ENCODE measurements at regions not wholly inside any gene's neighbourhood (a gene's known extent, or its start where the extent isn't known, plus 50 kb on each side); places are given as distances from the start of the nearest gene placed in this dataset.

- H3K9me3 Mint-ChIP-seq: no peaks in the 10 kb centered on the region
- no peaks in the 10 kb centered on the region for H3K36me3 Mint-ChIP-seq
- DNase-seq (ENCODE audit: low spot score in 2 of 2, unreplicated experiment in 2 of 2): no peak
- TF ChIP-seq CTCF (IDR thresholded peaks at IDR 0.05; ENCODE audit: unreplicated experiment): no peak
- no peaks in the 10 kb centered on the region for H3K4me1 Mint-ChIP-seq
- H3K27ac Mint-ChIP-seq: no peak overlapping the region
- no peak overlapping the region for H3K4me3 Mint-ChIP-seq
- H3K27me3 Mint-ChIP-seq (ENCODE audit: low read depth): peaks cover 22% of the 10 kb centered on the region
Measured at GRCh38 chr12:127787544-127787943, 479.4 kb upstream of the TMEM132C start.

GRCh38 chr12:127790376-127790775 lies 476.6 kb upstream of the TMEM132C start:
- no peak overlapping the region for H3K27ac Mint-ChIP-seq
- H3K4me3 Mint-ChIP-seq: no peak overlapping the region
- TF ChIP-seq CTCF (IDR thresholded peaks at IDR 0.05; ENCODE audit: unreplicated experiment): no peak
- H3K4me1 Mint-ChIP-seq: no peaks in the 10 kb centered on the region
- DNase-seq (ENCODE audit: low spot score in 2 of 2, unreplicated experiment in 2 of 2): no peak
- peaks cover 2% of the 10 kb centered on the region for H3K9me3 Mint-ChIP-seq
- peaks cover 19% of the 10 kb centered on the region for H3K27me3 Mint-ChIP-seq (ENCODE audit: low read depth)
- no peaks in the 10 kb centered on the region for H3K36me3 Mint-ChIP-seq

- no peak for TF ChIP-seq CTCF (IDR thresholded peaks at IDR 0.05; ENCODE audit: unreplicated experiment)
- DNase-seq (ENCODE audit: low spot score in 2 of 2, unreplicated experiment in 2 of 2): no peak
- H3K27ac Mint-ChIP-seq: no peak overlapping the region
- no peaks in the 10 kb centered on the region for H3K4me1 Mint-ChIP-seq
- no peak overlapping the region for H3K4me3 Mint-ChIP-seq
- peaks cover 12% of the 10 kb centered on the region for H3K27me3 Mint-ChIP-seq (ENCODE audit: low read depth)
- peaks cover 5% of the 10 kb centered on the region for H3K9me3 Mint-ChIP-seq
- H3K36me3 Mint-ChIP-seq: no peaks in the 10 kb centered on the region
Measured at GRCh38 chr12:127791217-127791616, 475.8 kb upstream of the TMEM132C start.

GRCh38 chr12:127797918-127798317 lies 469.1 kb upstream of the TMEM132C start:
- Mint-ChIP-seq H3K4me1 (no peaks in the 10 kb centered on the region), H3K4me3 (no peak overlapping the region), H3K27ac (no peak overlapping the region), H3K9me3 (peaks cover 5% of the 10 kb centered on the region), H3K27me3 (ENCODE audit: low read depth) (peaks cover 3% of the 10 kb centered on the region), H3K36me3 (no peaks in the 10 kb centered on the region)
- no peak for TF ChIP-seq CTCF (IDR thresholded peaks at IDR 0.05; ENCODE audit: unreplicated experiment)
- no peak for DNase-seq (ENCODE audit: low spot score in 2 of 2, unreplicated experiment in 2 of 2)

GRCh38 chr12:127802271-127802670 lies 464.7 kb upstream of the TMEM132C start:
- no peak for DNase-seq (ENCODE audit: low spot score in 2 of 2, unreplicated experiment in 2 of 2)
- peaks cover 13% of the 10 kb centered on the region for H3K27me3 Mint-ChIP-seq (ENCODE audit: low read depth)
- TF ChIP-seq CTCF (IDR thresholded peaks at IDR 0.05; ENCODE audit: unreplicated experiment): no peak
- H3K36me3 Mint-ChIP-seq: no peaks in the 10 kb centered on the region
- H3K9me3 Mint-ChIP-seq: no peaks in the 10 kb centered on the region
- H3K4me1 Mint-ChIP-seq: no peaks in the 10 kb centered on the region
- no peak overlapping the region for H3K4me3 Mint-ChIP-seq
- H3K27ac Mint-ChIP-seq: no peak overlapping the region

- H3K27ac Mint-ChIP-seq: no peak overlapping the region
- no peak overlapping the region for H3K4me3 Mint-ChIP-seq
- no peaks in the 10 kb centered on the region for H3K4me1 Mint-ChIP-seq
Measured at GRCh38 chr12:127803545-127803944, 463.4 kb upstream of the TMEM132C start.

More at GRCh38 chr12:127803545-127803944, 463.4 kb upstream of the TMEM132C start:
- no peaks in the 10 kb centered on the region for H3K36me3 Mint-ChIP-seq
- H3K27me3 Mint-ChIP-seq (ENCODE audit: low read depth): peaks cover 13% of the 10 kb centered on the region
- TF ChIP-seq CTCF (IDR thresholded peaks at IDR 0.05; ENCODE audit: unreplicated experiment): no peak
- no peak for DNase-seq (ENCODE audit: low spot score in 2 of 2, unreplicated experiment in 2 of 2)
- H3K9me3 Mint-ChIP-seq: no peaks in the 10 kb centered on the region

Data from mesothelial cell of epicardium (in vitro differentiated cells).